Mammary epithelial cell (primary cell): ENCODE measurements at regions not wholly inside any gene's neighbourhood (a gene's known extent, or its start where the extent isn't known, plus 50 kb on each side); places are given as distances from the start of the nearest gene placed in this dataset.

Experiments used
- CTCF ChIP-seq, 2 donors: IDR thresholded peaks in 1 of 2; conservative IDR thresholded peaks in 1 of 2; 2 replicates each; pipeline ENCODE4 v1.5.1; 2011 to 2012; ENCODE audit warnings: inconsistent platforms in 2 of 2, low read length in 2 of 2, mild to moderate bottlenecking in 2 of 2, control low read depth in 1 of 2, low read depth in 1 of 2; ENCODE audit not compliant: insufficient read depth in 1 of 2; ENCODE audit errors: extremely low read depth in 1 of 2
- EZH2 ChIP-seq: IDR thresholded peaks from 2 replicates; pipeline ENCODE4 v1.6.1; 2012; ENCODE audit warnings: low read length, inconsistent platforms, borderline replicate concordance

GRCh38 chr5:82786748-82787147, 290.4 kb downstream of the TMEM167A start:
- no peak for TF ChIP-seq CTCF (conservative IDR thresholded peaks at IDR 0.05 in 1 of 2, IDR thresholded peaks at IDR 0.05 in 1 of 2; ENCODE audit: extremely low read depth in 1 of 2, insufficient read depth in 1 of 2, low read depth in 1 of 2, low read length in 2 of 2)
- TF ChIP-seq EZH2: no peak
